H1 (cell line): ENCODE measurements at regions not wholly inside any gene's neighbourhood (a gene's known extent, or its start where the extent isn't known, plus 50 kb on each side); places are given as distances from the start of the nearest gene placed in this dataset.

Source experiments
- SP4 ChIP-seq: IDR thresholded peaks from 2 replicates; pipeline ENCODE4 v1.6.1; 2012; ENCODE audit warnings: low read length, inconsistent platforms
- TAF1 ChIP-seq: IDR thresholded peaks from 2 replicates; pipeline ENCODE4 v1.6.1; 2011; ENCODE audit warnings: mild to moderate bottlenecking, low read depth, low read length

GRCh38 chr10:89838044-89838615 lies 136.7 kb downstream of the KIF20B start (continued):
- TF ChIP-seq SP4 (no peak), TAF1 (no peak)
